Transverse colon (tissue), 4 donors: ENCODE measurements at regions not wholly inside any gene's neighbourhood (a gene's known extent, or its start where the extent isn't known, plus 50 kb on each side); places are given as distances from the start of the nearest gene placed in this dataset.

Source experiments
- DNase-seq: peaks from one replicate; pipeline ENCODE4 v3.0.0-alpha.2; 2019
- H3K27ac ChIP-seq, 4 donors: fragments of 200-600 bp; sonication (generic); 2 replicates each; pipeline ENCODE4 v1.5.1; 2016 to 2018; ENCODE audit warnings: inconsistent platforms in 4 of 4
- H3K27me3 ChIP-seq: fragments of 200-600 bp; sonication (generic); 2 replicates; pipeline ENCODE4 v1.5.1; 2017; ENCODE audit warnings: inconsistent platforms
- H3K36me3 ChIP-seq, 4 donors: fragments of 200-600 bp; sonication (generic); 2 replicates each; pipeline ENCODE4 v1.5.1; 2017 to 2019; ENCODE audit warnings: inconsistent platforms in 4 of 4
- H3K4me1 ChIP-seq, 4 donors: fragments of 200-600 bp; sonication (generic); 2 replicates each; pipeline ENCODE4 v1.5.1; 2017 to 2020; ENCODE audit warnings: inconsistent platforms in 4 of 4
- H3K4me3 ChIP-seq, 4 donors: fragments of 200-600 bp; sonication (generic); 1 replicate in 1 of 4; 2 replicates in 3 of 4; pipeline versions ENCODE4 v1.5.1 to v1.6.1; 2017 to 2019; ENCODE audit warnings: inconsistent platforms in 4 of 4
- H3K9me3 ChIP-seq, 2 donors: fragments of 200-600 bp; sonication (generic); 2 replicates each; pipeline ENCODE4 v1.5.1; 2017 to 2019; ENCODE audit warnings: inconsistent platforms in 2 of 2
- CTCF ChIP-seq, 5 experiments: fragments of 200-600 bp in 3 of 5; fragments of 450-650 bp in 2 of 5; sonication (generic) in 3 of 5; IDR thresholded peaks; 1 replicate in 2 of 5; 2 replicates in 3 of 5; pipeline ENCODE4 v1.5.1; 2016 to 2017; ENCODE audit warnings: antibody characterized with exemption in 5 of 5, inconsistent platforms in 3 of 5, mild to moderate bottlenecking in 2 of 5, moderate library complexity in 1 of 5
- EP300 ChIP-seq: sonication (generic); formaldehyde crosslinking; IDR thresholded peaks from one replicate; pipeline ENCODE4 v1.6.1; 2017; ENCODE audit warnings: antibody characterized with exemption, low read depth
- POLR2A ChIP-seq: fragments of 450-650 bp; IDR thresholded peaks from one replicate; pipeline ENCODE4 v1.6.1; 2016; ENCODE audit warnings: antibody characterized with exemption, mild to moderate bottlenecking, moderate library complexity
- POLR2AphosphoS5 ChIP-seq, 3 donors: sonication (generic); formaldehyde crosslinking; IDR thresholded peaks; one replicate each; pipeline ENCODE4 v1.6.1; 2016; ENCODE audit warnings: antibody characterized with exemption in 3 of 3
- WGBS, 2 donors: methylation state at CpG; one replicate each; pipeline ENCODE4 v1.1.5; 2018; ENCODE audit warnings: low coverage in 1 of 2; 5-methylcytosine and 5-hydroxymethylcytosine counted together
- in situ Hi-C, 4 donors: fragments of 200-750 bp; cut with MboI; loops; one replicate each; pipeline versions ENCODE4 v1.15.0 to v1.15.1; 2017; ENCODE audit warnings: low sequenced_read_pairs in 3 of 4, low pct_ligation_motif_present in 1 of 4, low pct_unique_long_range_greater_than_20kb in 1 of 4
- intact Hi-C: fragments of 100-400 bp; cut with DNase I; formaldehyde crosslinking; loops from one replicate; pipeline ENCODE4 v1.15.1; 2023; ENCODE audit warnings: low total_unique reads

GRCh38 chr11:116657842-116658825 lies 114.7 kb downstream of the BUD13 start:
- no peak overlapping the region for H3K27ac ChIP-seq
- H3K4me1 ChIP-seq: no peaks in the 10 kb centered on the region
- no peak for TF ChIP-seq CTCF (IDR thresholded peaks at IDR 0.05)
- TF ChIP-seq POLR2A: no peak
- no peak for TF ChIP-seq EP300
- H3K9me3 ChIP-seq: no peaks in the 10 kb centered on the region
- H3K4me3 ChIP-seq: no peak overlapping the region
- no peak for DNase-seq
- intact Hi-C loops: no loop called here
- H3K27me3 ChIP-seq: no peaks in the 10 kb centered on the region
- in situ Hi-C loops: no loop called here
- WGBS, 2 donors: 43 to 88% methylated on average over 2 to 11 of the region's 11 CpGs
- no peaks in the 10 kb centered on the region for H3K36me3 ChIP-seq

GRCh38 chr11:116656011-116656410 lies 116.8 kb downstream of the BUD13 start:
- 90 to 100% methylated on average over 1 to 4 of the region's 4 CpGs for WGBS, 2 donors
- in situ Hi-C loops: no loop called here
- intact Hi-C loops: no loop called here

GRCh38 chr11:116654526-116654925 lies 118.3 kb downstream of the BUD13 start:
- Histone ChIP-seq H3K27ac (no peak overlapping the region), H3K27me3 (no peaks in the 10 kb centered on the region), H3K9me3 (no peaks in the 10 kb centered on the region), H3K4me3 (no peak overlapping the region), H3K36me3 (no peaks in the 10 kb centered on the region), H3K4me1 (no peaks in the 10 kb centered on the region)
- no peak for DNase-seq
- intact Hi-C loops: no loop called here
- no peak for TF ChIP-seq EP300
- TF ChIP-seq CTCF (IDR thresholded peaks at IDR 0.05): no peak
- TF ChIP-seq POLR2A: no peak
- no peak for TF ChIP-seq POLR2AphosphoS5 (IDR thresholded peaks at IDR 0.05)
- in situ Hi-C loops: no loop called here
- 88 to 100% methylated on average over 1 of the region's 1 CpG for WGBS, 2 donors

More at GRCh38 chr11:116656011-116656410, 116.8 kb downstream of the BUD13 start:
- H3K4me3 ChIP-seq: no peak overlapping the region
- H3K9me3 ChIP-seq: no peaks in the 10 kb centered on the region
- H3K27ac ChIP-seq: no peak overlapping the region
- H3K4me1 ChIP-seq: no peaks in the 10 kb centered on the region
- no peak for TF ChIP-seq POLR2AphosphoS5 (IDR thresholded peaks at IDR 0.05)
- TF ChIP-seq POLR2A: no peak
- DNase-seq: no peak
- no peaks in the 10 kb centered on the region for H3K36me3 ChIP-seq
- H3K27me3 ChIP-seq: no peaks in the 10 kb centered on the region

GRCh38 chr11:116653206-116653605 lies 119.6 kb downstream of the BUD13 start:
- in situ Hi-C loops: no loop called here
- H3K9me3 ChIP-seq: no peaks in the 10 kb centered on the region
- no peak overlapping the region for H3K27ac ChIP-seq
- intact Hi-C loops: no loop called here
- TF ChIP-seq POLR2AphosphoS5 (IDR thresholded peaks at IDR 0.05) (no peak), CTCF (IDR thresholded peaks at IDR 0.05) (no peak), POLR2A (no peak), EP300 (no peak)
- no peaks in the 10 kb centered on the region for H3K27me3 ChIP-seq
- no peaks in the 10 kb centered on the region for H3K4me1 ChIP-seq
- no peaks in the 10 kb centered on the region for H3K36me3 ChIP-seq
- whole genome bisulfite sequencing, 2 donors: 82 to 83% methylated on average over 4 to 9 of the region's 9 CpGs
- no peak for DNase-seq
- H3K4me3 ChIP-seq: no peak overlapping the region
